Inflammatory macrophage (primary cell): ENCODE measurements at regions not wholly inside any gene's neighbourhood (a gene's known extent, or its start where the extent isn't known, plus 50 kb on each side); places are given as distances from the start of the nearest gene placed in this dataset.

Experiments used
- DNase-seq, 2 donors: peaks; one replicate each; pipeline ENCODE4 v3.0.0-alpha.2; 2020 to 2022

DNA sequence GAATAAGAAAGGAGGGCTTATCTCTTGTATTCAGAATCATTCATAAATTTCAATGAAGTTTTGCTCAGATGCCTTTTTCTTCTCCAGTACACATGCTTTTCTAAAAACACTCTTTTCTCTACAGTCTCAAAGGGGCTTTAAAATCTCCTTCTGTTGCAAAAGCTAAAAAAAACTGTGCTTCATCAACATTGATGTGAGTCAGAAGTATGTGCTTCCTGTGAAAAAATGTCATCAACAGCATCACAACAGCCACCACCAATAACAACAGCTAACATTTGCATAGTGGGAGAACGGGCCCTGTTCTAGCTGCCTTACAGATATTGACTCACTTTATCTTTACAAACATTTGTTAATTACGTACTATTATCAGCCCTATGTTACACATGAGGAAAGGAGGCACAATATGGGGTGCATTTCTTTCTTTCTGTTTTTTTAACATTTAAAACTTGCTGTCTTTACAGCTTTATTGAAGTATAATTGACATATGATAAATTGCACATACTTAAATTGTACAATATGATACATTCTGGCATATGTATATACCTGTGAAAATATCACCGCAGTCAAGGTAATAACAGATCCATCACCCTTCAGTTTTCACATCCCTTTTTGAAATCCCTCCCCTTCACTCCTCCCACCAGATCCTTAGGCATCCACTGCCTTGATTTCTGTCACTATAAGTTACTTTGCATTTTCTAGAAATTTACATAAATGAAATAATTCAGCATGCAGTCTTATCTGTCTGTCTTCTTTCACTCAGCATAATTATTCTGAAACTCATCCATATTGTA lies 1605.4 kb upstream of the LRRTM3 start:
- no peak for DNase-seq

DNA sequence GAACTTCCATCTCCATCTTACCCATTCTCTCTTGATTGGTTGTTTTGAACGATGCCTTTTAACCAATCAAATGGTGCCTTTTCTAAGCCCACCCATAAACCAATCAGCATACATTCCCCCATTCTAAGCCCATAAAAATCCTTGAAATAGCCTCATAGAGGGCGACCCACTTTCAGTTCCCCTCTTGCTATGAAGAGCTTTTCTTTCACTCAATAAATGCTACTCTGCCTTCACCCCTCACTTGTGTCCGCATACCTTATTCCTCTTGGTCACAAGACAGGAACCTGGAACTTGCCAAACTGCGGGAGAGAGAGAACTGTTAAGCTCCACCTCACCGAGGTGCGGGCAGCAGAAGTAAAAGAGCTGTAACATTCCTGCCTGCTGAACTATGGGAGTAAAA lies 1602.0 kb upstream of the LRRTM3 start:
- DNase-seq = no peak

GRCh38 chr10:65325913-65326312 lies 1599.9 kb upstream of the LRRTM3 start:
- DNase-seq = no peak

DNA sequence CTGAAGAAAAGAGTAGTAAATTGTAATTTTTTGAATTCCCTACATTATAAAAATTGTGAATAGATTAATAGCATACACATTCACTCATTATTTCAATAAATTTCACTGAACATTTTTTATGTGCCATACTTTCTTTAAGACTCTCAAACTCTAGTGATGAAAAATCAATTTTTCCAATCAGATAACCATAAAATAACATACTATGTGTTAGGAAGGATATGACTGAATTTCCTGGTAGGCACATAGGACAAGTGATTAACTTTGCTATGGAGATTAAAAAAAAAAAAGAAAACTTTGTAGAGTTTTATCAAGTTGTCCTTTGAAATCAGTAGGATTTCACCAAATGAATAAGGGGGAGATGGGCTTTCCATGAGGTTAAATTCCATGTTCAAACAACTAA lies 1597.3 kb upstream of the LRRTM3 start:
- no peak for DNase-seq

DNA sequence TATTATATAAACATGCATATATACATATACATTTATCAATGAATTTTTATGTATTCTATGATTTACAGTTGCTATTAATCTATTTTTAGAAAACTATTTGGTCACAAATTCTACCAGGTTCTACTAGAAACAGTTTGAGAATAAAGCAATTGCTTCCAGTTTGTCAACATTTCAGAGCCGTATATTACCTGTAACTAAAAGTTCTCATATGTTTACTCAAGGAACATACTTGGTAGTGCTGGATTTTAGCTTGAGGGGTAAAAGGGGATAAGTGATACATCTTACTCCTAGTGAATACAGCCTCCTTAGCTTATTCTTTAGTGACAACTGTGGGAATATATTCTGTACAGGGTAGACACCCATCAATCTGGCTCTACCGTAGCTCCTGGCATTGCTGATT lies 1590.5 kb upstream of the LRRTM3 start:
- DNase-seq = no peak

- no peak for DNase-seq
These were observed 1585.5 kb upstream of the LRRTM3 start for GRCh38 chr10:65340340-65340739.

GRCh38 chr10:65341323-65341925 lies 1584.4 kb upstream of the LRRTM3 start:
- DNase-seq = no peak

DNA sequence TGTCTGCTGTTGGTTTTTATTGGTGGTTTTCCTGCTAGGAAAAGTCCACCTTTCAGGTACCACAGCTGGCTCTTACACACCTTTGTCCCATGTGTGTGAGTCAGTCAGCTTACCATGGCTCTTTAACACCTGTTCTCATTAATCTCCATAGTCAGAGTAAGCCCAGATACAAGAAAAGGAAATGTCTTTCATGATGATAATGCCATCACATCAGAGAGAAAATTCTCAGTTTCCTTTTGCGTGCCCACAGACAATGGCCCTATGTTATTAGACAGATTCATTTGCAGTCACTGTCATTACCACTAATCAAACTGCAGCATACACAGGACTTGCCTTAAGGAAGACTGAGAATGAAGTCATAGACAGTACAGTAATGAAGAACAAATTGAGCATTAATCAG lies 1583.6 kb upstream of the LRRTM3 start:
- no peak for DNase-seq

GRCh38 chr10:65346466-65346865 lies 1579.4 kb upstream of the LRRTM3 start:
- no peak for DNase-seq

DNA sequence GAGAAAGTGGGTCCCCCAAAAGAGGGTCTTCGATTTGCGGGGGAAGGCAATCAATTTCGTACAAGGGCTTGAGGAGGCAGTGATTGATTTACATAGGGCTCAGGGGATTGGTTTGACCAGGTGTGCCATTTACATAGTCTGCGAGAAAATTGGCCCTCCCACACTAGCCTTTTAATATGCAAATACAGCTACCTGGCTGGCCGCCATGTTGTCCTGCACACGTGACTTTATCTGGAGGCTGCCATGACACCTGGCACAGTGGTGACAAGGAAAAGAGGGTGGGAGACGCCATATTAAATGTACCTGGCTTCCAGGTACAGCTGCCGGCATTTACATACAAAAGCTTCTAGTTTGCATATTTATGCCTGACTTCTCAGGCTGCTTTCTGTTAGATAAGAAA lies 1577.2 kb upstream of the LRRTM3 start:
- no peak for DNase-seq

DNA sequence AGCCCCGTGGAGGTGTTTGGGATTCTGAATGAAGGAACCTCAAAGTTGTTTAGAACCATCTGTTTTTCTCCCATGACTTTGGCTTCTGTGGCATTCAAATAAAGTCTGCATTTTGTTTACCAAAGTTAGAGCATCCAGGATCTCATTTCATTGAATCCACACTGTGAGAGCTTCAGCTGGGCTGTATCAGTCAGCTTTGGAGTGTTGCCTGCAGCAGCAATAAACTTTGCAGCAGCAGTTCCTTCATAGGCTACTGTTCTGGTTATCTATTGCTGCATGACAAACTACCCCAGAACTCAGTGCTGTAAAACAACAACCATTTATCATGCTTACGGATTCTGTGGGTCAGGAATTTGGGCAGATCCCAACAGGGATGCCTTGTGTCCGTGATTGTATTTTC lies 1575.2 kb upstream of the LRRTM3 start:
- DNase-seq = no peak

- DNase-seq = no peak
These were observed 1570.6 kb upstream of the LRRTM3 start for GRCh38 chr10:65355141-65355680.

GRCh38 chr10:65358565-65358964 lies 1567.3 kb upstream of the LRRTM3 start:
- DNase-seq = no peak

DNA sequence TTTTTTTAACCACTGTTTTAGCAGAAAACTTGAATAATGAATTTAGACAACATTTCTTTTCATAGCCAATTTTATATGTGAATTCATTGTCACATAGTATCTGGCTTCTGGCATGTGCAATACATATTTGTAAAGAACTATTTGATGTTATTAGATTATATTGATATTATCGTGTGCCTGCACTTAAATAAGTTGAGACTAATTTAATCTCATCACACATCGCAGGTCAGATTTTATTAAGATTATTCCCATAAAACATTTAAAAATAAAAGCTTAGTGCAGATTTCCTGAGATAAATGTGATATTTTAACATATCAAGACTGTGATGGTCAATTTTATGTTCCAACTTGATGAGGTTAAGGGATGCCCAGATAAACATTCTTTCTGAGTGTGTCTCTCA lies 1565.3 kb upstream of the LRRTM3 start:
- DNase-seq = no peak

DNA sequence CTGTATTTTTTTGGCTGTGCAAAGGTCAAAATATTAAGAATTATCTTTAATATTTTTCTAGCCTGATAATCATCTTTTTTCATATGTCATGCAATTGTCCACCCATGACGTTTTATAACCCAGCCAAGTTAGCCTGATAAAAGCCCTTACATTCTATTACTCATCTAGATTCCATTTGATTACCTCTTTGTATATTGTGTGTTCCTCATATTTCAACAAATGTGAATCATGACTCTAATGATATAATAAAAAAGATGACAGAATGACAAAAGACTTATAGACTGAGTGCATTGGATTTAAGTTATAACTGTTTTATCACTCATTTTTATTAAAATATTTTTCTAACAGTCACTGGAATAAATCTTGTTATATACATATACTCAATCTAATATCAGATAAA lies 1560.0 kb upstream of the LRRTM3 start:
- no peak for DNase-seq

DNA sequence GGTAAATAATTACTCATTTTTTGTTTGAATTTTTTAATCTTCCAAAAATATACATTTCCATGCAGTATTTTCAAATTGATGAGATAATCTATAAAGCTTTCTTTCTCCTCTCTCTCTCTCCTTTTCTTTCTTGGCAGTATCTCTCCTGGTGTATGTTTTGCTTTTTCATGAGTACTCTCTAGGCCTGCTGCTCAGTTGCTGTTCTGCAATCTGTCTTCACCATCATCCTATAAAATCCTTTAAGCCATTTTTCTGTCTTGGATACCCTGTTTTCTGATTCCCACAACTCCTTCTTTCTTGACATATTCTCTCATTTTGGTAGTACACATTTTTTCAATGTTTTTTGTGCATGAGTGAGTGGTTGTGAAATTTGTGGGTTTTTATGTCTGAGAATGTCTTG lies 1558.1 kb upstream of the LRRTM3 start:
- DNase-seq = no peak

DNA sequence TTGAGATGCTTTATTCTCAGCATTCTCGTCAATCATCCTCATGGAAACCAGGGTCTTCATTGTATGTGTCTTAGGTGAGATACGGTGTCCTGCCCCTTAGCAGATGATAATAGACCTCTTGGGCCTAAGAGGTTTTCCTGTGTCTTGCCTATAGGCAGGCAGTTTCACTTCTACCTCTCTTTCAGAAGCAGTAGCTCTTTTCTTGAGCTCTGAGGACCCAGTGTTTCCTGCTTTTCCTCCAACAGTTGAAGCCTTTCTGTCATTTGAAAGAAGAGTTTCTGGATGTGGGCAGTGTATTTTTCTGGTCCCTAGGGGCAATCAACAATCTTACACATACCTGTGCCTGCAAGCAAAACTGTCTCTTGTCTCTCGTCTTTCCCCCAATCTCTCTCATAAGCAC lies 1550.3 kb upstream of the LRRTM3 start:
- DNase-seq = no peak

GRCh38 chr10:65377687-65378086 lies 1548.1 kb upstream of the LRRTM3 start:
- DNase-seq = no peak

GRCh38 chr10:65394502-65395297 lies 1531.1 kb upstream of the LRRTM3 start:
- no peak for DNase-seq

DNA sequence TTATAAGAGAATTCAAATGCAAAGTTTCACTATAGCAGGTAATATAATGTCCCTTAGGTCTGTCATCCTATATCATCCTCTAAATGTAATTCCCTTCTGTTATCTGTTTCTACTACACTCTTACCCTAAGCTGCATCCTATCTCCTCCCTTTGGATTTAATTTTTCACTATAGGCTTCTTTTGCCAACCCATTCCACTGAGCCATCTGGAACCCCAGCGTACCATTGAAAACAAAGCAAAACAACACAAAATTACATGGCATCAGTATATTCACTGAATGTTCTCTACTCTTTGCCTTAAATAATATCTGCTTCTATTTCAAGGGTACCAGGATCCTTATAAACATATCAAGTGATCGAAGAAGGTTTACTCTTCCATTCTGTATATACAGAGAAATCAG lies 1530.2 kb upstream of the LRRTM3 start:
- no peak for DNase-seq

- no peak for DNase-seq
These were observed 1528.8 kb upstream of the LRRTM3 start for GRCh38 chr10:65396997-65397396.

GRCh38 chr10:65408401-65408800 lies 1517.4 kb upstream of the LRRTM3 start:
- no peak for DNase-seq

DNA sequence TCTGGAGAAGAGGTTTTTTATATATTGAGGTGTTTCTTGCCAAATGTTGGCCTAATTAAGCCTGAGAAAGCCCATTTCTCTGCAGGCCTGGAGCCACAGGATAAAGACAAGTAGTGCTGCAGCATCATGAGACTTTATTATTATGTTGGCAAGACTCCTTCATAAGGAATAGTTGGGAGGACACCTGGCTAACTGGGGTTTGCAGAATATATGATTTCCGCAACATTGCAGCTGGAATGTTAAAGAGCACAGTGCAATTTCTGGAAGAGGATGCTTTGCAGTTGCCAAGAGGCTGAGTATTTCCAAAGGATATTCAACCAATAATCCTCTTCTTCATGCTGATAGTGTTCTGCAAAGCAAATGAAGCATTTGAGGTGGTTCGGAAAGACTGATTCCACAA lies 1512.8 kb upstream of the LRRTM3 start:
- DNase-seq = no peak

DNA sequence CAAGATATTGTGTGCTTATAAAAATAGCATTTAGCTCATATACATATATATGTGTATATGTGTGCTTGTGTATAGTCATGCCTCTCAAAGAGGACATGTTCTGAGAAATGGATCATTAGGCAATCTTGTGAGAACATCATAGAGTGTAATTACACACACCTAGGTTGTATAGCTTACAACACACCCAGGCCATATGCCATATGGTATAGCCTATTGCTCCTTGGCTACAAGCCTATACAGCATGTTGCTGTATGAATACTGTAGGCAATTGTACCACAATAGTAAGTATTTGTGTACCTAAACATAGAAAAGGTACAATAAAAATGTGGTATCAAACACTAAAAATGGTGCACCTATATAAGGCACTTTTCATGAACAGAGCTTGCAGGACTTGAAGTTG lies 1510.5 kb upstream of the LRRTM3 start:
- DNase-seq = no peak
